ENCODE measurements at regions not wholly inside any gene's neighbourhood (a gene's known extent, or its start where the extent isn't known, plus 50 kb on each side); places are given as distances from the start of the nearest gene placed in this dataset.
"Not testable (repeated sequence)": the region's sequence is repeated elsewhere in the genome, so short reads cannot be mapped to it uniquely, and the experiment has no call there.

- DNase-seq: no peak
These were observed 110.0 kb upstream of the JCAD start for GRCh38 chr10:30169342-30169741.

DNA sequence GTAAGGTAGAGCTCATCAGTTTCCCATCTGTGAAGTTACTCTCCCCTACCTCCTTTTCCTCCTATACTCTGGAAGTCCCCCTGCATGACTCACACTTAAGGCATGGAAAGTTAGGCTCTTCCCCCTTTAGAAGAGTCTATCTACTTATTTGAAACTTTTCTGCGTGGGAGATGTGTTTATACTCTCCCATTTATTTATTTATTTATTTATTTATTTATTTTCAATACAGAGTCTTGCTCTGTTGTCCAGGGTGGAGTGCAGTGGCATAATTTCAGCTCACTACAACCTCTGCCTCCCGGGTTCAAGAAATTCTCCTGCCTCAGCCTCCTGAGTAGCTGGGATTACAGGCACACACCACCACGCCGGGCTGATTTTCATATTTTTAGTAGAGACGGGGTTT is 107.5 kb upstream of the JCAD start:
- DNase-seq: no peak

DNA sequence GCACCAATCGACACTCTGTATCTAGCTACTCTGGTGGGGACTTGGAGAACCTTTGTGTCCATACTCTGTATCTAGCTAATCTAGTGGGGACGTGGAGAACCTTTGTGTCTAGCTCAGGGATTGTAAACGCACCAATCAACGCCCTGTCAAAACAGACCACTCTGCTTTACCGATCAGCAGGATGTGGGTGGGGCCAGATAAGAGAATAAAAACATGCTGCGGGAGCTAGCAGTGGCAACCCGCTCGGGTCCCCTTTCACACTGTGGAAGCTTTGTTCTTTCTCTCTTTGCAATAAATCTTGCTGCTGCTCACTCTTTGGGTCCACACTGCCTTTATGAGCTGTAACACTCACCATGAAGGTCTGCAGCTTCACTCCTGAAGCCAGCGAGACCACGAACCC is 104.0 kb upstream of the JCAD start:
- DNase-seq: peak; percentile 28

- not testable (repeated sequence) for DNase-seq
These were observed 103.4 kb upstream of the JCAD start for GRCh38 chr10:30162796-30163195.

GRCh38 chr10:30160271-30160982 is 101.0 kb upstream of the JCAD start:
- peak; percentile 76 for DNase-seq

DNA sequence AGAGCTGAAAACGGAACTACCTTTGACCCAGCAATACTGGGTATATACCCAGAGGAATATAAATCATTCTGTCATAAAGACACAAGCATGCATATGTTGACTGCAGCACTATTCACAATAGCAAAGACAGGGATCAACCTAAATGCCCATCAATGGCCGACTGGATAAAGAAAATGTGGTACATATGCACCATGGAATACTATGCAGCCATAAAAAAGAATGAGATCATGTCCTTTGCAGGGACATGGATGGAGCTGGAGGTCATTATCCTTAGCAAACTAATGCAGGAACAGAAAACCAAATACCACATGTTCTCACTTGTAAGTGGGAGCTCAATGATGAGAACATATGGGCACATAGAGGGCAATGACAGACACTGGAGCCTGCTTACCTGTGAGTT is 100.2 kb upstream of the JCAD start:
- DNase-seq: not testable (repeated sequence)

DNA sequence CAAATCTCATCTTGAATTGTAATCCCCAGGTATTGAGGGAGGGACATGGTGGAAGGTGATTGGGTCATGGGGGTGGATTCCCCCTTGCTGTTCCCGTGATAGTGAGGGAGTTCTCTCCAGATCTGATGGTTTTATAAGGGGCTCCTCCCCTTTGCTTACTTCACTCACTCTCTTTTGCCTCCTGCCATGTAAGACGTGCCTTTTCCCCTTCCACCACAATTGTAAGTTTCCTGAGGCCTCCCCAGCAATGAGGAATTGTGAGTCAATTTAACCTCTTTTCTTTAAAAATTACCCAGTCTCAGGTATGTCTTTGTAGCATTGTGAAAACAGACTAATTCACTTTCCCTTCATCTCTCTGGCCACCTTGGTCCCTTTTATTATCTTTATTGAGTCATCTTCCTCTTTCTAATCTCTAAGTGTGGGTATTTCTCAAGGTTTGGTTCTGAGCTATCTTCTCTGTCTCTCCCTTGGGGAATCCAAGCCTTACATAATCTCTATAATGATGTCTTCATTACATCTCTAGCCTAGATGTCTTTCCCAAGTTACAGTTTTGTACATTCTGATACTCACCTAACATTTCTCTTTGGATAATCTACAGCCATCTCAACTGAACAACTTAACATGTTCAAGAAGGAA is 99.1 kb upstream of the JCAD start:
- peak; percentile 25 for DNase-seq

GRCh38 chr10:30155401-30155800 is 96.0 kb upstream of the JCAD start:
- DNase-seq: no peak

GRCh38 chr10:30154561-30154960 is 95.2 kb upstream of the JCAD start:
- no peak for DNase-seq

- DNase-seq: no peak
These were observed 94.7 kb upstream of the JCAD start for GRCh38 chr10:30154126-30154525.

- DNase-seq: peak; percentile 98
These were observed 92.4 kb upstream of the JCAD start for GRCh38 chr10:30151581-30152389.

DNA sequence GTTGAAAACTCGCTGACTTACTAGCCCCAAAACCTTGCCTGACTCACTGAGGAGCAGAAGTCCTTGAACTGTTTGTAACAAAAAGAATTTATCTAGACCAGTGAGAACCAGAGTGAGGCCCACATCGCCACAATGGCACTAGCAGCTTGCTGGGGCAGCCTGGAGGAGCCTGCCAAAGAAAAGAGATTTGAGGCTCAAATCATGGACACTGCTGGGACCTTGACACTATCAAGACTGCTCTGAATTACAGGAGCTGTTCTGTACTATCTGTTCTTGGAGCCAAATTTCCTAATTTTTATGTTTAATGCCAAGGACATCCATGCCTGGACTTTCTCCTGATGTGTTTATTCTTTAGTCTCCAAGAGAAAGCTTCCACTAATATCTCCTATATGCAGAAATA is 82.0 kb upstream of the JCAD start:
- no peak for DNase-seq

DNA sequence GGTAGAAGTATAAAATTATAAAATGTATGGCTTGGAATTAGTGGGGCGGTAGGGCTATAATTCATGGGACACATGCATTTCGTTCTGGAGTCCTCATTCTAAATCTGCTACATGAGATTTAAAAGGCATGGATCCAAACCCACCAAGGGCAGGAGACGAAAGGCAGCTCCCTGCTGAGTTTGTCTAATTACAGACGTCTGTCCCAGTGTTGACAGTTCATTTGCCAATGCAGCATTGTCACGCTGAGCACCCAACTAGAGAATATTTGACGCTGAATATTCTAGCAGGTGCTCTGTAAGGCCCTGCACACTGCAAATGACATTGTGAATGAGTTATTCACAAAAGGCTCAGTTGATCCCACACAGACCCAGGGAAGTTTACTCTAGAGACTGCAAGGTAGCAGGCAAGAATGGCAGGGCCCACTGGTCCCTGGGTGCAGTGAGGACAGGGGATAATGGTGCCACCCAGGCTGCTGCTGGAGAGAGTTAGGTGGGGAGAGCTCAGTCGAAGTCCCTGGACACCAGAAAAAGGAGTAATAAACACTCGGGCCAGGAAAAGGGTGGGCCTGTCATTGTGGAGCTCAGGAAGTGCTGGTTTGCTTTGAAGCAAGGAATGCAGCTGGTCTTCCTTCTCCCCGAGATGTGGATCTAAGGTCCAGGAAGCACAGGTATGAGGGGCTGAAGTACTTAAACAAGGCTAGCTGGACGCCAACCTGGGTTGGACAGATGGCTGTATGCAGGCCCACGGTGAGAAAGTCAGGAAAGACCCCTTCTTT is 75.0 kb upstream of the JCAD start:
- DNase-seq: no peak

GRCh38 chr10:30133198-30133597 is 73.8 kb upstream of the JCAD start:
- DNase-seq: no peak

DNA sequence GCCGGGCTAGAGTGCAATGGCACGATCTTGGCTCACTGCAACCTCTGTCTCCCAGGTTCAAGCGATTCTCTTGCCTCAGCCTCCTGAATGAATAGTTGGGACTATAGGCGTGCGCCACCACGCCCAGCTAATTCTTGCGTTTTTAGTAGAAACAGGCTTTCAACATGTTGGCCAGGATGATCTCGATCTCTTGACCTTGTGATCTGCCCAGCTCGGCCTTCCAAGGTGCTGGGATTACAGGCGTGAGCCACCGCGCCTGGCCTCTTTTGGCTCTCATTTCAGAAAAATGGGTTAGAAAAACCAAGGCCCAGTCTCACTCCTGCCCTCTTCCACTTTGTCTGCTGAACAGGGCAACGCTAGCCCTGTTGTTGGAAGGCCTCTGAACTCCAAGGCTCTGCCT is 72.0 kb upstream of the JCAD start:
- not testable (repeated sequence) for DNase-seq

DNA sequence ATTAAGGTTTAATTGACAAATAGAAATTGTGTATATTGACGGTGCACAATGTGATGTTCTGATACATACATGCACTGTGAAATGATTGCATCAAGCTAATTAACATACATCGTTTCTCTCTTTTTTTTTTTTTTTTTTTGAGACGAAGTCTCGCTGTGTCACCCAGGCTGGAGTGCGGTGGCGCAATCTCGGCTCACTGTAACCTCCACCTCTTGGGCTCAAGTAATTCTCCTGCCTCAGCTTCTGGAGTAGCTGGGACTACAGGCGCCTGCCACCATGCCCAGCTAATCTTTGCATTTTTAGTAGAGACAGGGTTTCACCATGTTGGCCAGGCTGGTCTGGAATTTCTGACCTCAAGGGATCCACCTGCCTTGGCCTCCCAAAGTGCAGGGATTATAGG is 69.9 kb upstream of the JCAD start:
- not testable (repeated sequence) for DNase-seq

DNA sequence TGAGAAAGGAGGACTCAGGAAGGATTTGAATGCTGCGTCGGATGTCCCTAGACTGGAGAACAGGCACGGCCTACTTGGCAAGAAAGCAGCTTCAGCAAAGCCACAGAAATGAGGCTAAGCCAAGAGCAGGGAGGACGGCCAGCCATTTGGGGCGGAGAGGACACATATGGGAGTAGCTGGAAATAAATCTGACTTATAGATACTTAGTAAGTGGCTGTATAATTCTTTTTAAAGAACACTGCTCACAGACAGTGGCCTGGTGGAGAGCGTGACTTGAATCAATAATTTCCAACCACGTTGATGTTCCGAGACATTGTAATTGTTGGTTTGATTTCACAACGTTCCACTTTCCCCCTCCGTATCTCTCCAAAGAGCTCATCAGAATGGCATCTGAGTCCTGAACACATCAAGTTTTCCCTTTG is 67.7 kb upstream of the JCAD start:
- no peak for DNase-seq

GRCh38 chr10:30125496-30125895 is 66.1 kb upstream of the JCAD start:
- DNase-seq: no peak

GRCh38 chr10:30124704-30125103 is 65.3 kb upstream of the JCAD start:
- DNase-seq: no peak

- no peak for DNase-seq
These were observed 62.0 kb upstream of the JCAD start for GRCh38 chr10:30121401-30121800.

DNA sequence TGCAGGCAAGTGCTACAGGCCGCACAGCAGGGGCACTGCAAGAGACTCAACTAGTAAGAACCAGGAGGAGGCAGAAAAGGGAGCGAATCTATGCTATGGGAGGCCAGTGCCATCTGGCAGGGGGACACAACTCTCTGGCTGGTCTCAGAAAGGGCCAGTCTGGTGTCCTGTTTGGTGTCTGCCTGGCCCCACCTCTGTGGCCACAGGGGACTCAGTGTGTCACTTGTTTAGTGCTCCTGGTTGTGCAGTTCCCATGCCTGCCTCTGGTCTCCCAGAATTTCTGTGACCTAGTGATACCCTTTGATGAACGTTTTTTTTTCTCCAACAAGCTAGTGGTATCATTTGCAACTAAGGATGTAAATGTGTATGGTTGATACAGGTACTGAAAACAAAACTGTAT is 59.2 kb upstream of the JCAD start:
- DNase-seq: no peak

GRCh38 chr10:30117812-30118501 is 58.6 kb upstream of the JCAD start:
- DNase-seq: no peak

Data from hematopoietic multipotent progenitor cell treated with erythropoietin and hydrocortisone succinate and interleukin-3 and kit ligand, for 8 days (in vitro differentiated cells).